ENCODE measurements at regions not wholly inside any gene's neighbourhood (a gene's known extent, or its start where the extent isn't known, plus 50 kb on each side); places are given as distances from the start of the nearest gene placed in this dataset.

GRCh38 chr4:89369581-89369980 lies 62.0 kb upstream of the GPRIN3 start:
- TF ChIP-seq CTCF (IDR thresholded peaks at IDR 0.05), result no peak
- Histone ChIP-seq H3K27ac (no peak overlapping the region), H3K36me3 (no peaks in the 10 kb centered on the region), H3K4me1 (no peaks in the 10 kb centered on the region), H3K4me3 (no peak overlapping the region), H3K27me3 (no peaks in the 10 kb centered on the region), H3K9me3 (no peaks in the 10 kb centered on the region)
- intact Hi-C loops (cut with DNase I), result no loop called here
- DNase-seq (no peak), ATAC-seq (peak; percentile 25)

GRCh38 chr4:89368861-89369260 lies 61.3 kb upstream of the GPRIN3 start:
- TF ChIP-seq CTCF (IDR thresholded peaks at IDR 0.05), result no peak
- H3K36me3 ChIP-seq, result no peaks in the 10 kb centered on the region
- no peak overlapping the region for H3K27ac ChIP-seq
- H3K4me1 ChIP-seq, result no peaks in the 10 kb centered on the region
- no peak overlapping the region for H3K4me3 ChIP-seq
- intact Hi-C loops (cut with DNase I), result no loop called here
- no peaks in the 10 kb centered on the region for H3K9me3 ChIP-seq
- no peak for DNase-seq
- no peaks in the 10 kb centered on the region for H3K27me3 ChIP-seq
- ATAC-seq, result peak; percentile 39

DNA sequence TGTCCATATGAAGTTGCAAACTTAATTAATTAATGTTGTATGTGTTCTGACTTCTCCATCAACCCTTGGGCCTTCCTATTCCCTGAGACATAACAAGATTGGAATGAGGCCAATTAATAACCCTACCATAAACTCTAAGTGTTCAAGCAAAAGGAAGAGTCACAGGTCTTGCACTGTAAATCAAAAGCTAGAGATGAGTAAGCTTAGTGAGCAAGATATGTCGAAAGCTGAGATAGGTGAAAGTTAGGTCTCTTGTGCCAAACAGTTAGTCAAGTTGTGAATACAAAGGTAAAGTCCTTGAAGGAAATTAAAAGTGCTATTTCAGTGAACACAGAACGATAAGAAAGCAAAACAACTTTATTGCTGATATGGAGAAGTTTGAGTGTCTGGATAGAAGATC lies 58.2 kb upstream of the GPRIN3 start:
- Histone ChIP-seq H3K27ac (no peak overlapping the region), H3K4me1 (no peaks in the 10 kb centered on the region), H3K4me3 (no peak overlapping the region), H3K36me3 (no peaks in the 10 kb centered on the region), H3K9me3 (no peaks in the 10 kb centered on the region), H3K27me3 (no peaks in the 10 kb centered on the region)
- TF ChIP-seq CTCF (IDR thresholded peaks at IDR 0.05), result no peak
- intact Hi-C loops (cut with DNase I), result no loop called here
- DNase-seq (no peak), ATAC-seq (no peak)

DNA sequence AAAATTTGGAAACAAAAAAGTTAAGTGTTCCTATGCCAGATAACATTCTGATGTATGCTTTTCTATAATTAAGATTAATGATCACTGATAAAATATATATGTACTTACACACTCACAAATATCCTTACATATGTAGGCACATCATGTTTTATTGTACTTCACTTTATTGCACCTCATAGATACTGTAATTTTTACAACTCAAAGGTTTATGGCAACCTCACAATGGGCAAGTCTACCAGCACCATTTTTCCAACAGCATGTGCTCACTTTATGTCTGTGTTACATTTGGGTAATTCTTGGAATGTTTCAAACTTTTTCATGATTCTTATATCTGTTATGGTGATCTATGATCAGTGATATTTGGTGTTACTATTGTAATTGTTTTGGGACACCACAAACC lies 57.8 kb upstream of the GPRIN3 start:
- Histone ChIP-seq H3K4me1 (no peaks in the 10 kb centered on the region), H3K27ac (no peak overlapping the region), H3K27me3 (no peaks in the 10 kb centered on the region), H3K4me3 (no peak overlapping the region), H3K36me3 (no peaks in the 10 kb centered on the region), H3K9me3 (no peaks in the 10 kb centered on the region)
- DNase-seq (no peak), ATAC-seq (no peak)
- intact Hi-C loops (cut with DNase I), result no loop called here
- no peak for TF ChIP-seq CTCF (IDR thresholded peaks at IDR 0.05)

DNA sequence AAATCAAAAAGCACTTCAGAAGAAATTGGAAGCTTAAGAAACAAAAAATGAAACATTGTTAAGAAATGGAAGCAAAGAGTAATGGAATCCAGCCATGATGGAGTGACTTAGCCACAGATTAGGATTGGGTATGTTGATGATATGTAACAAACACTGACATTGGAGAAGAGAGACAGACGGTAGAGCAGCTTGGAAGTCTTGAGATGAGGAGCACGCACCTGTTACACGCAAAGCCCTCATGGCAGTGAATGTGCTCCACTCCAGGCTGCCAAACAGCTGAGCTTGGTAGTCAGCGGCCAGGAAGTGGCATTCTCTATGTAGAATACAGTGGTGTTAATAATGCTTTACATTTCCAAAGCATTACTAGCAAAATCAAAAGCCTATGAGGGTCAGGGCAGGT lies 56.9 kb upstream of the GPRIN3 start:
- no peaks in the 10 kb centered on the region for H3K9me3 ChIP-seq
- DNase-seq (no peak), ATAC-seq (no peak)
- no peaks in the 10 kb centered on the region for H3K27me3 ChIP-seq
- no peaks in the 10 kb centered on the region for H3K36me3 ChIP-seq
- intact Hi-C loops (cut with DNase I), result no loop called here
- H3K4me3 ChIP-seq, result no peak overlapping the region
- H3K27ac ChIP-seq, result no peak overlapping the region
- no peak for TF ChIP-seq CTCF (IDR thresholded peaks at IDR 0.05)
- no peaks in the 10 kb centered on the region for H3K4me1 ChIP-seq

All from left lung (tissue), 4 donors.